IMR-90 (cell line): ENCODE measurements at regions not wholly inside any gene's neighbourhood (a gene's known extent, or its start where the extent isn't known, plus 50 kb on each side); places are given as distances from the start of the nearest gene placed in this dataset.

Experiments used
- ATAC-seq: fragments of 200-7000 bp; cut with Tn5 transposase; 2 replicates; pipeline ENCODE4 v1.9.1; 2020; ENCODE audit warnings: low read depth, mild to moderate bottlenecking, moderate library complexity
- BruUV-seq: library from RNA; stranded (reverse); fragments of 400-500 nt; replicated peaks from 2 replicates; lab custom pipeline; 2021; lab: Mats Ljungman, UMichigan
- CTCF ChIA-PET: fragments of 300-600 bp; formaldehyde crosslinking; extraction: SDS; loops from one replicate; lab custom pipeline; 2021; ENCODE audit warnings: antibody characterized with exemption; lab: Yijun Ruan, JAX
- POLR2A ChIA-PET: fragments of 300-600 bp; sonication (Branson Sonifier 250); formaldehyde crosslinking; loops from one replicate; lab custom pipeline; 2022; ENCODE audit warnings: antibody characterized with exemption; ENCODE audit not compliant: unreplicated experiment; lab: Charles Lee
- DNase-seq: peaks from one replicate; pipeline ENCODE4 v3.0.0; 2013
- H2AFZ ChIP-seq: replicated peaks from 2 replicates; pipeline ENCODE3; 2013; ENCODE audit warnings: low read length, mild to moderate bottlenecking; ENCODE audit not compliant: poor library complexity
- H2AK5ac ChIP-seq: 2 replicates; pipeline ENCODE4 v1.6.1; 2013; ENCODE audit warnings: low read depth, low read length, inconsistent platforms
- H2AK9ac ChIP-seq: replicated peaks from 2 replicates; pipeline ENCODE3; 2013; ENCODE audit warnings: mild to moderate bottlenecking, low read depth, low read length, moderate library complexity; ENCODE audit not compliant: poor library complexity
- H2BK120ac ChIP-seq: 2 replicates; pipeline ENCODE4 v1.6.1; 2013; ENCODE audit warnings: low read depth, low read length, inconsistent platforms
- H2BK15ac ChIP-seq: 3 replicates; pipeline ENCODE4 v1.6.1; 2013; ENCODE audit warnings: low read depth, low read length, inconsistent platforms
- H2BK20ac ChIP-seq: 2 replicates; pipeline ENCODE4 v1.6.1; 2013; ENCODE audit warnings: low read depth, mild to moderate bottlenecking, inconsistent platforms, low read length, moderate library complexity
- H2BK5ac ChIP-seq: 2 replicates; pipeline ENCODE4 v1.6.1; 2013; ENCODE audit warnings: mild to moderate bottlenecking, low read depth, low read length, inconsistent platforms; ENCODE audit not compliant: poor library complexity, severe bottlenecking
- H3K14ac ChIP-seq: replicated peaks from 2 replicates; pipeline ENCODE4 v1.6.1; 2013; ENCODE audit warnings: low read depth, low read length, inconsistent platforms
- H3K18ac ChIP-seq: 2 replicates; pipeline ENCODE4 v1.6.1; 2013; ENCODE audit warnings: low read depth, low read length, control low read depth
- H3K23ac ChIP-seq: 2 replicates; pipeline ENCODE4 v1.6.1; 2013; ENCODE audit warnings: low read depth, low read length, inconsistent platforms
- H3K27ac ChIP-seq: 2 replicates; pipeline ENCODE4 v1.5.1; 2013; ENCODE audit warnings: mild to moderate bottlenecking, control low read depth, low read length; ENCODE audit not compliant: insufficient read depth
- H3K27me3 ChIP-seq: 2 replicates; pipeline ENCODE4 v1.6.1; 2013; ENCODE audit warnings: low read length; ENCODE audit not compliant: control insufficient read depth, insufficient read depth
- H3K36me3 ChIP-seq: 2 replicates; pipeline ENCODE4 v1.6.1; 2013; ENCODE audit warnings: low read length, mixed read lengths; ENCODE audit not compliant: control insufficient read depth, insufficient read depth
- H3K4ac ChIP-seq: 2 replicates; pipeline ENCODE4 v1.6.1; 2013; ENCODE audit warnings: low read depth, low read length, inconsistent platforms
- H3K4me1 ChIP-seq: 2 replicates; pipeline ENCODE4 v1.6.1; 2013; ENCODE audit warnings: low read length, mixed read lengths; ENCODE audit not compliant: control insufficient read depth, insufficient read depth
- H3K4me2 ChIP-seq: 2 replicates; pipeline ENCODE4 v1.6.1; 2013; ENCODE audit warnings: low read depth, mild to moderate bottlenecking, control low read depth, low read length, moderate library complexity
- H3K4me3 ChIP-seq: 2 replicates; pipeline ENCODE4 v1.5.1; 2013; ENCODE audit warnings: low read depth, mild to moderate bottlenecking, control low read depth, low read length, moderate library complexity; ENCODE audit not compliant: insufficient read depth
- H3K56ac ChIP-seq: 2 replicates; pipeline ENCODE4 v1.6.1; 2013; ENCODE audit warnings: low read length, inconsistent platforms; ENCODE audit not compliant: insufficient read depth; ENCODE audit errors: extremely low read depth
- H3K79me1 ChIP-seq, 2 experiments: 2 replicates each; pipeline ENCODE4 v1.6.1; 2013; ENCODE audit warnings: low read length in 2 of 2, inconsistent platforms in 1 of 2, low read depth in 1 of 2
- H3K9ac ChIP-seq: 2 replicates; pipeline ENCODE4 v1.6.1; 2013; ENCODE audit warnings: low read depth, low read length, control low read depth
- H3K9me1 ChIP-seq: 2 replicates; pipeline ENCODE4 v1.6.1; 2013; ENCODE audit warnings: low read length, inconsistent platforms; ENCODE audit not compliant: insufficient read depth
- H3K9me3 ChIP-seq: 2 replicates; pipeline ENCODE4 v1.6.1; 2013; ENCODE audit warnings: low read length; ENCODE audit not compliant: control insufficient read depth, insufficient read depth
- H4K20me1 ChIP-seq: 2 replicates; pipeline ENCODE4 v1.6.1; 2013; ENCODE audit warnings: low read length, inconsistent platforms; ENCODE audit not compliant: insufficient read depth
- H4K5ac ChIP-seq: 2 replicates; pipeline ENCODE4 v1.6.1; 2013; ENCODE audit warnings: mild to moderate bottlenecking, low read depth, low read length, control low read depth
- H4K8ac ChIP-seq, 2 experiments: 2 replicates each; pipeline ENCODE4 v1.6.1; 2013; ENCODE audit warnings: low read depth in 2 of 2, low read length in 2 of 2, control low read depth in 1 of 2, inconsistent platforms in 1 of 2
- H4K91ac ChIP-seq: 2 replicates; pipeline ENCODE4 v1.6.1; 2013; ENCODE audit warnings: low read depth, low read length, inconsistent platforms; ENCODE audit not compliant: insufficient read depth
- BHLHE40 ChIP-seq: fragments of 150-350 bp; IDR thresholded peaks from 2 replicates; pipeline ENCODE4 v1.6.1; 2016; ENCODE audit warnings: mild to moderate bottlenecking, low read depth, low read length
- CEBPB ChIP-seq: IDR thresholded peaks from 2 replicates; pipeline ENCODE4 v1.6.1; 2012; ENCODE audit warnings: low read depth, low read length, improper control_type of control experiment
- CHD1 ChIP-seq: IDR thresholded peaks from 2 replicates; pipeline ENCODE4 v1.6.1; 2012; ENCODE audit warnings: low read depth, low read length, improper control_type of control experiment
- FOS ChIP-seq: fragments of 150-350 bp; IDR thresholded peaks from 2 replicates; pipeline ENCODE4 v1.6.1; 2016; ENCODE audit warnings: low read depth, low read length
- MAFK ChIP-seq: IDR thresholded peaks from 2 replicates; pipeline ENCODE4 v1.6.1; 2012; ENCODE audit warnings: low read depth, low read length, improper control_type of control experiment
- MAZ ChIP-seq: IDR thresholded peaks from 2 replicates; pipeline ENCODE4 v1.6.1; 2012; ENCODE audit warnings: low read depth, mild to moderate bottlenecking, low read length, improper control_type of control experiment, moderate library complexity, borderline replicate concordance
- MXI1 ChIP-seq: IDR thresholded peaks from 2 replicates; pipeline ENCODE4 v1.6.1; 2012; ENCODE audit warnings: low read depth, mild to moderate bottlenecking, low read length, moderate library complexity, borderline replicate concordance
- NFE2L2 ChIP-seq: fragments of 150-350 bp; IDR thresholded peaks from 2 replicates; pipeline ENCODE4 v1.6.1; 2016; ENCODE audit warnings: low read depth, mild to moderate bottlenecking, low read length
- POLR2A ChIP-seq: IDR thresholded peaks from 2 replicates; pipeline ENCODE4 v1.6.1; 2012; ENCODE audit warnings: mild to moderate bottlenecking, low read depth, low read length
- RAD21 ChIP-seq: IDR thresholded peaks from 2 replicates; pipeline ENCODE4 v1.6.1; 2012; ENCODE audit warnings: low read length, improper control_type of control experiment
- RCOR1 ChIP-seq: IDR thresholded peaks from 2 replicates; pipeline ENCODE4 v1.6.1; 2012; ENCODE audit warnings: mild to moderate bottlenecking, low read length, improper control_type of control experiment; ENCODE audit not compliant: insufficient replicate concordance
- RFX5 ChIP-seq: IDR thresholded peaks from 2 replicates; pipeline ENCODE4 v1.8.0; 2012; ENCODE audit warnings: low read depth, mild to moderate bottlenecking, low read length, moderate library complexity
- SMC3 ChIP-seq: fragments of 150-350 bp; IDR thresholded peaks from 2 replicates; pipeline ENCODE4 v1.6.1; 2016; ENCODE audit warnings: low read depth, mild to moderate bottlenecking, antibody characterized with exemption, low read length, moderate library complexity
- WGBS, 2 experiments: methylation state at CpG; one replicate each; pipeline versions ENCODE4 v1.1.5 to v1.1.7; 2013; ENCODE audit warnings: missing lambda C conversion rate in 2 of 2; ENCODE audit not compliant: insufficient read length in 1 of 2; ENCODE audit errors: extremely low coverage in 2 of 2; 5-methylcytosine and 5-hydroxymethylcytosine counted together
- dilution Hi-C: fragments of 300-500 bp; cut with HindIII; formaldehyde crosslinking; loops from one replicate; pipeline ENCODE4 v1.14.3; 2018; ENCODE audit warnings: low sequenced_read_pairs; ENCODE audit not compliant: unreplicated experiment
- in situ Hi-C: fragments of 300-500 bp; cut with MboI; formaldehyde crosslinking; loops from 3 replicates; pipeline ENCODE4 v1.14.3; 2019; ENCODE audit warnings: low sequenced_read_pairs, inconsistent platforms, mixed read lengths
- intact Hi-C: fragments of 100-400 bp; cut with micrococcal nuclease; formaldehyde crosslinking; loops from 2 replicates; pipeline ENCODE4 v1.10.0; 2022
- TF ChIP-seq, protein P1 (sequence below): fragments of 150-350 bp; IDR thresholded peaks from 2 replicates; pipeline ENCODE4 v1.6.1; 2017; ENCODE audit warnings: mild to moderate bottlenecking, antibody characterized with exemption, low read length, low read depth
- TF ChIP-seq, protein P2 (sequence below): conservative IDR thresholded peaks from 2 replicates; pipeline ENCODE4 v1.5.1; 2012; ENCODE audit warnings: mild to moderate bottlenecking, low read depth, low read length, improper control_type of control experiment
- TF ChIP-seq, protein P3 (sequence below): fragments of 150-350 bp; IDR thresholded peaks from 2 replicates; pipeline ENCODE4 v1.6.1; 2016; ENCODE audit warnings: low read depth, mild to moderate bottlenecking, low read length, moderate library complexity, borderline replicate concordance

DNA sequence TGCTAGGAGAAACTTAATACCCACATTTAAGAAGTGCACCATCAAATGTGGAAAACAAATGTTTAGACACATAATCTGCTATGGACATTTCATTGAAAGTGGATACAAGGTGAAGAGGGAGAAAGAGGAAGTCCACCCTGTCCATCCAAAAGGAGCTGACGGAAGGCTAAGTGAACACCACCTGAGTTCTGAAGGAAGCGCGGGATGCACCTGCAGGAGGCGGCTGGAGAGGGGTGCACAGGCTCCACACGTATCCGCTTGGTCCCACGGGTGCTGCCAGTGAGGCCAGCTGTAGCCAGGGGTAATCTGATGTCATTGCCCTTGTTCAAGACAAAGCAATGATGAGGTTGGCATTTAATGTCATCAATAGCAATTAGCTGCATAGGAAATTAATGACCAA, 75.9 kb upstream of the TMEM18 start:
- Histone ChIP-seq H3K9me1 (no peaks in the 10 kb centered on the region), H3K14ac (no peak overlapping the region), H3K79me1 (no peaks in the 10 kb centered on the region), H3K4me2 (no peak overlapping the region), H2AK5ac (no peak overlapping the region), H2BK20ac (no peak overlapping the region), H4K91ac (no peak overlapping the region), H3K4me3 (no peak overlapping the region), H3K27ac (no peak overlapping the region), H3K23ac (no peak overlapping the region), H4K8ac (no peak overlapping the region), H3K9ac (no peak overlapping the region), H3K4ac (no peak overlapping the region), H3K27me3 (no peaks in the 10 kb centered on the region), H2AK9ac (no peak overlapping the region), H2AFZ (no peak overlapping the region), H3K36me3 (no peaks in the 10 kb centered on the region), H3K56ac (no peak overlapping the region), H3K4me1 (no peaks in the 10 kb centered on the region), H2BK5ac (no peak overlapping the region), H3K18ac (no peak overlapping the region), H4K5ac (no peak overlapping the region), H4K20me1 (no peaks in the 10 kb centered on the region), H3K9me3 (no peaks in the 10 kb centered on the region), H2BK120ac (no peak overlapping the region), H2BK15ac (no peak overlapping the region)
- POLR2A ChIA-PET, result no interaction called here
- DNase-seq, result no peak
- BruUV-seq, result no TSS peak
- WGBS, 2 experiments, result 89% methylated on average over 6 of the region's 7 CpGs; no CpG with 5 or more reads in 1 of the 2 experiments
- dilution Hi-C loops, result no loop called here
- CTCF ChIA-PET, result no interaction called here
- intact Hi-C loops, result no loop called here
- no peak for ATAC-seq
- TF ChIP-seq RAD21 (no peak), CHD1 (no peak), POLR2A (no peak), NFE2L2 (no peak), BHLHE40 (no peak), MXI1 (no peak), RFX5 (no peak), RCOR1 (no peak), FOS (no peak), SMC3 (no peak), CEBPB (no peak), MAFK (no peak), MAZ (no peak)
- TF ChIP-seq, protein P1, sequence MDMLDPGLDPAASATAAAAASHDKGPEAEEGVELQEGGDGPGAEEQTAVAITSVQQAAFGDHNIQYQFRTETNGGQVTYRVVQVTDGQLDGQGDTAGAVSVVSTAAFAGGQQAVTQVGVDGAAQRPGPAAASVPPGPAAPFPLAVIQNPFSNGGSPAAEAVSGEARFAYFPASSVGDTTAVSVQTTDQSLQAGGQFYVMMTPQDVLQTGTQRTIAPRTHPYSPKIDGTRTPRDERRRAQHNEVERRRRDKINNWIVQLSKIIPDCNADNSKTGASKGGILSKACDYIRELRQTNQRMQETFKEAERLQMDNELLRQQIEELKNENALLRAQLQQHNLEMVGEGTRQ, result no peak
- TF ChIP-seq, protein P2, sequence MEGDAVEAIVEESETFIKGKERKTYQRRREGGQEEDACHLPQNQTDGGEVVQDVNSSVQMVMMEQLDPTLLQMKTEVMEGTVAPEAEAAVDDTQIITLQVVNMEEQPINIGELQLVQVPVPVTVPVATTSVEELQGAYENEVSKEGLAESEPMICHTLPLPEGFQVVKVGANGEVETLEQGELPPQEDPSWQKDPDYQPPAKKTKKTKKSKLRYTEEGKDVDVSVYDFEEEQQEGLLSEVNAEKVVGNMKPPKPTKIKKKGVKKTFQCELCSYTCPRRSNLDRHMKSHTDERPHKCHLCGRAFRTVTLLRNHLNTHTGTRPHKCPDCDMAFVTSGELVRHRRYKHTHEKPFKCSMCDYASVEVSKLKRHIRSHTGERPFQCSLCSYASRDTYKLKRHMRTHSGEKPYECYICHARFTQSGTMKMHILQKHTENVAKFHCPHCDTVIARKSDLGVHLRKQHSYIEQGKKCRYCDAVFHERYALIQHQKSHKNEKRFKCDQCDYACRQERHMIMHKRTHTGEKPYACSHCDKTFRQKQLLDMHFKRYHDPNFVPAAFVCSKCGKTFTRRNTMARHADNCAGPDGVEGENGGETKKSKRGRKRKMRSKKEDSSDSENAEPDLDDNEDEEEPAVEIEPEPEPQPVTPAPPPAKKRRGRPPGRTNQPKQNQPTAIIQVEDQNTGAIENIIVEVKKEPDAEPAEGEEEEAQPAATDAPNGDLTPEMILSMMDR, result no peak
- TF ChIP-seq, protein P3, sequence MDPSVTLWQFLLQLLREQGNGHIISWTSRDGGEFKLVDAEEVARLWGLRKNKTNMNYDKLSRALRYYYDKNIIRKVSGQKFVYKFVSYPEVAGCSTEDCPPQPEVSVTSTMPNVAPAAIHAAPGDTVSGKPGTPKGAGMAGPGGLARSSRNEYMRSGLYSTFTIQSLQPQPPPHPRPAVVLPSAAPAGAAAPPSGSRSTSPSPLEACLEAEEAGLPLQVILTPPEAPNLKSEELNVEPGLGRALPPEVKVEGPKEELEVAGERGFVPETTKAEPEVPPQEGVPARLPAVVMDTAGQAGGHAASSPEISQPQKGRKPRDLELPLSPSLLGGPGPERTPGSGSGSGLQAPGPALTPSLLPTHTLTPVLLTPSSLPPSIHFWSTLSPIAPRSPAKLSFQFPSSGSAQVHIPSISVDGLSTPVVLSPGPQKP, result no peak
- in situ Hi-C loops, result no loop called here
